ENCODE measurements at regions not wholly inside any gene's neighbourhood (a gene's known extent, or its start where the extent isn't known, plus 50 kb on each side); places are given as distances from the start of the nearest gene placed in this dataset.
A peak's percentile ranks its signal among the peaks of the same experiment; 100 is the strongest.

- Histone ChIP-seq H3K4me1 (no peaks in the 10 kb centered on the region), H3K4me3 (no peak overlapping the region), H3K36me3 (no peaks in the 10 kb centered on the region), H3K27me3 (no peaks in the 10 kb centered on the region), H3K9me3 (peaks cover 0 to 13% (median 0%) of the 10 kb centered on the region in 4 donors), H3K27ac (no peak overlapping the region)
- DNase-seq (ENCODE audit: low spot score in 2 of 2), result no peak
- 63 to 69% methylated on average over 1 of the region's 1 CpG for WGBS, 2 donors
- TF ChIP-seq EP300 (IDR thresholded peaks at IDR 0.05) (no peak), CTCF (IDR thresholded peaks at IDR 0.05) (no peak), POLR2A (IDR thresholded peaks at IDR 0.05) (no peak)
These were observed 509.2 kb downstream of the FLRT2 start for GRCh38 chr14:86039176-86039575.

- no peak overlapping the region for H3K27ac ChIP-seq
- H3K27me3 ChIP-seq, result no peaks in the 10 kb centered on the region
- no peaks in the 10 kb centered on the region for H3K4me1 ChIP-seq
- no peak for DNase-seq (ENCODE audit: low spot score in 2 of 2)
- no peak overlapping the region for H3K4me3 ChIP-seq
- TF ChIP-seq POLR2A (IDR thresholded peaks at IDR 0.05) (no peak), EP300 (IDR thresholded peaks at IDR 0.05) (no peak), CTCF (IDR thresholded peaks at IDR 0.05) (peak in 4 of 5 experiments; percentile 37 to 45 (median 42))
- H3K36me3 ChIP-seq, result no peaks in the 10 kb centered on the region
- H3K9me3 ChIP-seq, result peaks cover 0 to 13% (median 0%) of the 10 kb centered on the region in 4 donors
- WGBS, 2 donors, result 70 to 71% methylated on average over 4 of the region's 4 CpGs
These were observed 508.6 kb downstream of the FLRT2 start for GRCh38 chr14:86038387-86039042.

- H3K27me3 ChIP-seq, result no peaks in the 10 kb centered on the region
- WGBS, 2 donors, result 43 to 51% methylated on average over 2 of the region's 2 CpGs
- no peaks in the 10 kb centered on the region for H3K36me3 ChIP-seq
- TF ChIP-seq CTCF (IDR thresholded peaks at IDR 0.05), result no peak
- no peak for TF ChIP-seq POLR2A (IDR thresholded peaks at IDR 0.05)
- TF ChIP-seq EP300 (IDR thresholded peaks at IDR 0.05), result no peak
- no peak overlapping the region for H3K4me3 ChIP-seq
- H3K9me3 ChIP-seq, result no peaks in the 10 kb centered on the region
- no peak for DNase-seq (ENCODE audit: low spot score in 2 of 2)
- no peak overlapping the region for H3K27ac ChIP-seq
- H3K4me1 ChIP-seq, result no peaks in the 10 kb centered on the region
These were observed 505.9 kb downstream of the FLRT2 start for GRCh38 chr14:86035882-86036281.

- peaks cover 0 to 13% (median 2%) of the 10 kb centered on the region in 4 donors for H3K9me3 ChIP-seq
- no peak overlapping the region for H3K4me3 ChIP-seq
- no peak for DNase-seq (ENCODE audit: low spot score in 2 of 2)
- H3K36me3 ChIP-seq, result no peaks in the 10 kb centered on the region
- no peak overlapping the region for H3K27ac ChIP-seq
- no peaks in the 10 kb centered on the region for H3K4me1 ChIP-seq
- 85 to 92% methylated on average over 1 of the region's 1 CpG for WGBS, 2 donors
- H3K27me3 ChIP-seq, result no peaks in the 10 kb centered on the region
- TF ChIP-seq POLR2A (IDR thresholded peaks at IDR 0.05) (no peak), EP300 (IDR thresholded peaks at IDR 0.05) (no peak), CTCF (IDR thresholded peaks at IDR 0.05) (no peak)
These were observed 498.0 kb downstream of the FLRT2 start for GRCh38 chr14:86027990-86028389.

GRCh38 chr14:86027144-86027543 is 497.2 kb downstream of the FLRT2 start:
- TF ChIP-seq EP300 (IDR thresholded peaks at IDR 0.05) (no peak), CTCF (IDR thresholded peaks at IDR 0.05) (no peak), POLR2A (IDR thresholded peaks at IDR 0.05) (no peak)
- H3K27me3 ChIP-seq, result no peaks in the 10 kb centered on the region
- no peak overlapping the region for H3K27ac ChIP-seq
- H3K9me3 ChIP-seq, result peaks cover 0 to 13% (median 2%) of the 10 kb centered on the region in 4 donors
- H3K4me1 ChIP-seq, result no peaks in the 10 kb centered on the region
- no peak for DNase-seq (ENCODE audit: low spot score in 2 of 2)
- H3K36me3 ChIP-seq, result no peaks in the 10 kb centered on the region
- H3K4me3 ChIP-seq, result no peak overlapping the region
